ENCODE measurements at regions not wholly inside any gene's neighbourhood (a gene's known extent, or its start where the extent isn't known, plus 50 kb on each side); places are given as distances from the start of the nearest gene placed in this dataset.

DNA sequence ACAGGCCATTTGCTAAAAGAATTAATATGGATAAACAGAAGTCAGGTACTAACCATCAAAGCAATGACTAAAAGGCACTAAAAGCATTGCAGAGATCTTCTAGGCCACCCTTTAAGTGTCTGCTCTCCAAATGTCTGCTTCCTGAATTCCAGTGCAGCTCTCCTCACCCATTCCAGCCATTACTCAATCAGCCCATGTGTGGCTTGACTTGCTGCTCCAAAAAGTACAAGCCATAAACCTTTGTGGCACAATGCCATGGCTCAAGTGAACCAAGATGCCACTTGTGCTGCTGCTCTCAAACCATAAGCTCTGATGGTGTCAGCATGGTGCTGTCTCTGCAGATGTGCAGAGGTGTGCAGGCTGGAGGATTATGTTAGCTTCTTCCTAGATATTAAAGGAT lies 290.2 kb upstream of the POU5F2 start:
- no peaks in the 10 kb centered on the region for H3K79me2 ChIP-seq (ENCODE audit: control insufficient read depth, insufficient read depth, low read length)
- H3K27ac ChIP-seq (ENCODE audit: insufficient read depth, low read depth, low read length), result no peak overlapping the region
- H3K9ac ChIP-seq (replicated peaks; ENCODE audit: extremely low read depth, insufficient read depth, low read length), result no peak overlapping the region
- ChIA-PET POLR2A (no interaction called here), CTCF (no interaction called here)
- no peak overlapping the region for H3K4me2 ChIP-seq (ENCODE audit: insufficient read depth, low read length)
- intact Hi-C loops (cut with micrococcal nuclease), result no loop called here
- no peaks in the 10 kb centered on the region for H4K20me1 ChIP-seq (replicated peaks; ENCODE audit: control insufficient read depth, extremely low read depth, insufficient read depth, low read length)
- peaks cover 2% of the 10 kb centered on the region for H3K9me1 ChIP-seq (replicated peaks; ENCODE audit: control insufficient read depth, extremely low read depth, insufficient read depth, low read length)
- no peak for FAIRE-seq
- H2AFZ ChIP-seq (ENCODE audit: low read depth, low read length), result no peak overlapping the region
- dilution Hi-C loops (cut with MboI; ENCODE audit: extremely low pct_ligation_motif_present, low sequenced_read_pairs), result no loop called here
- no peaks in the 10 kb centered on the region for H3K36me3 ChIP-seq (ENCODE audit: control insufficient read depth in 2 of 2, extremely low read depth in 1 of 2, insufficient read depth in 2 of 2, low read length in 2 of 2)
- no peaks in the 10 kb centered on the region for H3K27me3 ChIP-seq (ENCODE audit: control insufficient read depth in 2 of 2, insufficient read depth in 2 of 2, low read length in 2 of 2)
- no peak overlapping the region for H3K4me3 ChIP-seq (replicated peaks in 1 of 3; ENCODE audit: insufficient read depth in 1 of 3, low read depth in 1 of 3, low read length in 3 of 3)
- H3K4me1 ChIP-seq (ENCODE audit: control insufficient read depth, extremely low read depth, insufficient read depth, low read length), result no peaks in the 10 kb centered on the region
- no peaks in the 10 kb centered on the region for H3K9me3 ChIP-seq (replicated peaks; ENCODE audit: control insufficient read depth, insufficient read depth, low read length)
- no peak for DNase-seq (ENCODE audit: low read depth, low spot score)
- no TSS peak for BruUV-seq (replicated peaks)
- TF ChIP-seq FOS (IDR thresholded peaks at IDR 0.05; ENCODE audit: borderline replicate concordance, insufficient read depth, low read length), result no peak
- TF ChIP-seq POLR2A (IDR thresholded peaks at IDR 0.05; ENCODE audit: low read depth, low read length), result no peak
- TF ChIP-seq, protein P1, sequence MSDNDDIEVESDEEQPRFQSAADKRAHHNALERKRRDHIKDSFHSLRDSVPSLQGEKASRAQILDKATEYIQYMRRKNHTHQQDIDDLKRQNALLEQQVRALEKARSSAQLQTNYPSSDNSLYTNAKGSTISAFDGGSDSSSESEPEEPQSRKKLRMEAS (IDR thresholded peaks at IDR 0.05; ENCODE audit: insufficient read depth, insufficient read length), result no peak
- no peak for TF ChIP-seq JUN (IDR thresholded peaks at IDR 0.05; ENCODE audit: borderline replicate concordance, insufficient read depth, insufficient read length, low read depth)
- no peak for TF ChIP-seq EZH2 (IDR thresholded peaks at IDR 0.05; ENCODE audit: borderline replicate concordance, low read depth, low read length, severe bottlenecking)
- TF ChIP-seq, protein P2, sequence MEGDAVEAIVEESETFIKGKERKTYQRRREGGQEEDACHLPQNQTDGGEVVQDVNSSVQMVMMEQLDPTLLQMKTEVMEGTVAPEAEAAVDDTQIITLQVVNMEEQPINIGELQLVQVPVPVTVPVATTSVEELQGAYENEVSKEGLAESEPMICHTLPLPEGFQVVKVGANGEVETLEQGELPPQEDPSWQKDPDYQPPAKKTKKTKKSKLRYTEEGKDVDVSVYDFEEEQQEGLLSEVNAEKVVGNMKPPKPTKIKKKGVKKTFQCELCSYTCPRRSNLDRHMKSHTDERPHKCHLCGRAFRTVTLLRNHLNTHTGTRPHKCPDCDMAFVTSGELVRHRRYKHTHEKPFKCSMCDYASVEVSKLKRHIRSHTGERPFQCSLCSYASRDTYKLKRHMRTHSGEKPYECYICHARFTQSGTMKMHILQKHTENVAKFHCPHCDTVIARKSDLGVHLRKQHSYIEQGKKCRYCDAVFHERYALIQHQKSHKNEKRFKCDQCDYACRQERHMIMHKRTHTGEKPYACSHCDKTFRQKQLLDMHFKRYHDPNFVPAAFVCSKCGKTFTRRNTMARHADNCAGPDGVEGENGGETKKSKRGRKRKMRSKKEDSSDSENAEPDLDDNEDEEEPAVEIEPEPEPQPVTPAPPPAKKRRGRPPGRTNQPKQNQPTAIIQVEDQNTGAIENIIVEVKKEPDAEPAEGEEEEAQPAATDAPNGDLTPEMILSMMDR (IDR thresholded peaks at IDR 0.05; ENCODE audit: extremely low read depth in 1 of 2, insufficient read depth in 1 of 2, low read depth in 1 of 2, low read length in 2 of 2), result no peak
- no peak for TF ChIP-seq GATA2 (IDR thresholded peaks at IDR 0.05; ENCODE audit: insufficient read depth, insufficient read length, low read depth, low read length)
- TF ChIP-seq MYC (IDR thresholded peaks at IDR 0.05; ENCODE audit: low read depth, low read length), result no peak
- no peak for TF ChIP-seq POLR2AphosphoS5 (IDR thresholded peaks at IDR 0.05; ENCODE audit: insufficient read depth, low read depth, low read length)

All from endothelial cell of umbilical vein (primary cell).